ENCODE measurements at regions not wholly inside any gene's neighbourhood (a gene's known extent, or its start where the extent isn't known, plus 50 kb on each side); places are given as distances from the start of the nearest gene placed in this dataset.

DNA sequence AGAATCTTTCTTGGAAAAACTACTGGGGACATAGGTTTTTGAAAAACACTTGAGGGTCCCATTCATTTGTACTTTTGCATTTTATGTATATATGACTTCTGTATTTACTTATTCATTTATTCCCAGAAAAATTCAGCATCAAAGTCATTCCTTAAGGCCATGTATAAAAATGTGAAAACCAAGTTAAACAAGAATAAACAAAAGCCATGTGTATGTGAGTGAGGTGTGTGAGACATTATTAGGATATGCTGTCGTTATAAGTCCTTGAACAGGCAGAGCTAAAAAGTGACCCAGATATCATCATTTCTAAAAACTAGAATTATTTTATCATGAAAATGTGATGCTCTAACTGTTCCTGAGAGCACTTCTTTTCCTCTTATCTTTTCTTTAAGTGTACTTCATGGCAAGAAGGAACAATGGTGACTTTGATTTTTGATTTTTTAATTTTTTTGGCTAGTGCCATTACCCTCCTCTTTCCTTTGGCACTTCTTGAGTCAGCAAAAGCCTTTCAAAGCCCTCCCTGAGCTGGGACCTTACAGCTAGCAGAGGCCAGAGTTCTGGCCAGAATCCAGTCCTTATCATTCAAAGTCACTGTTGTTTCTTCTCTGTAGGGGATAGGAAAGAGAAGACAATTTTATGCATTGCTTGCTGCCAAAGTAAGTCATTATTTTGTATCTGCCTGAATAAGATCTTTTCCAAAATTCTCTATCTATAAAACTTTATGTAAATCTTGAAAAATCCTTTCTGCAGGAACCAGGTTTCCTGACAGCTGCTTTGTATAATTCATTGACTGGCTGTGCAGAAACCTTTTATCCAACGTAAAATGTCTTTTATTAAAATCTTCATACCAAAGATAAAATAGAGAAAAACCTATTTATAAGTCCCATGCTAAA lies 419.7 kb upstream of the PRICKLE1 start:
- TF ChIP-seq CTCF (IDR thresholded peaks at IDR 0.05) (no peak), EZH2 (IDR thresholded peaks at IDR 0.05) (no peak), EZH2phosphoT487 (IDR thresholded peaks at IDR 0.05) (no peak)
